Keratinocyte (primary cell): ENCODE measurements at regions not wholly inside any gene's neighbourhood (a gene's known extent, or its start where the extent isn't known, plus 50 kb on each side); places are given as distances from the start of the nearest gene placed in this dataset.

Source experiments
- CTCF ChIP-seq, 3 experiments: IDR thresholded peaks in 1 of 3; conservative IDR thresholded peaks in 1 of 3; optimal IDR thresholded peaks in 1 of 3; 2 replicates in 2 of 3; 3 replicates in 1 of 3; pipeline versions ENCODE3 to v1.5.1; 2011; ENCODE audit warnings: low read length in 3 of 3, mild to moderate bottlenecking in 3 of 3, moderate library complexity in 2 of 3, control low read depth in 1 of 3, inconsistent platforms in 1 of 3; ENCODE audit not compliant: insufficient read depth in 2 of 3; ENCODE audit errors: extremely low read depth in 1 of 3
- EZH2 ChIP-seq: IDR thresholded peaks from one replicate; pipeline ENCODE4 v1.6.1; 2012; ENCODE audit warnings: inconsistent platforms, mild to moderate bottlenecking, low read length, moderate library complexity

- no peak for TF ChIP-seq EZH2
- no peak for TF ChIP-seq CTCF (optimal IDR thresholded peaks at IDR 0.05 in 1 of 3, IDR thresholded peaks at IDR 0.05 in 1 of 3, conservative IDR thresholded peaks at IDR 0.05 in 1 of 3; ENCODE audit: extremely low read depth in 1 of 3, insufficient read depth in 2 of 3, low read length in 3 of 3)
These were observed 883.5 kb downstream of the UQCRFS1 start for GRCh38 chr19:28329429-28329828.
